Activated CD4-positive, alpha-beta memory T cell treated with anti-CD3 and anti-CD28 coated beads, Interleukin-2, amount 10 ng/mL, durations not matched to agents 7 days and 5 days (primary cell): ENCODE measurements at regions not wholly inside any gene's neighbourhood (a gene's known extent, or its start where the extent isn't known, plus 50 kb on each side); places are given as distances from the start of the nearest gene placed in this dataset.

Experiments used
- CTCF ChIA-PET: fragments of 350-600 bp; sonication (Branson Sonifier 250); formaldehyde crosslinking; loops from one replicate; lab custom pipeline; 2021; ENCODE audit warnings: antibody characterized with exemption, inconsistent platforms; lab: Charles Lee
- POLR2A ChIA-PET: fragments of 350-600 bp; sonication (Branson Sonifier 250); formaldehyde crosslinking; loops from one replicate; lab custom pipeline; 2021; ENCODE audit warnings: antibody characterized with exemption; lab: Charles Lee
- DNase-seq: peaks from one replicate; pipeline ENCODE4 v3.0.0-alpha.2; 2020
- H3K27ac Mint-ChIP-seq: one replicate; pipeline ENCODE4 v1.8.0; 2021; ENCODE audit warnings: mild to moderate bottlenecking, mixed read lengths
- H3K27me3 Mint-ChIP-seq: one replicate; pipeline ENCODE4 v1.8.0; 2021; ENCODE audit warnings: mixed read lengths
- H3K36me3 Mint-ChIP-seq: one replicate; pipeline ENCODE4 v1.8.0; 2021; ENCODE audit warnings: low read depth, mixed read lengths
- H3K4me1 Mint-ChIP-seq: one replicate; pipeline ENCODE4 v1.8.0; 2021; ENCODE audit warnings: mixed read lengths
- H3K4me3 Mint-ChIP-seq: one replicate; pipeline ENCODE4 v1.8.0; 2021; ENCODE audit warnings: mild to moderate bottlenecking, mixed read lengths
- H3K9me3 Mint-ChIP-seq: one replicate; pipeline ENCODE4 v1.8.0; 2021; ENCODE audit warnings: mixed read lengths

DNA sequence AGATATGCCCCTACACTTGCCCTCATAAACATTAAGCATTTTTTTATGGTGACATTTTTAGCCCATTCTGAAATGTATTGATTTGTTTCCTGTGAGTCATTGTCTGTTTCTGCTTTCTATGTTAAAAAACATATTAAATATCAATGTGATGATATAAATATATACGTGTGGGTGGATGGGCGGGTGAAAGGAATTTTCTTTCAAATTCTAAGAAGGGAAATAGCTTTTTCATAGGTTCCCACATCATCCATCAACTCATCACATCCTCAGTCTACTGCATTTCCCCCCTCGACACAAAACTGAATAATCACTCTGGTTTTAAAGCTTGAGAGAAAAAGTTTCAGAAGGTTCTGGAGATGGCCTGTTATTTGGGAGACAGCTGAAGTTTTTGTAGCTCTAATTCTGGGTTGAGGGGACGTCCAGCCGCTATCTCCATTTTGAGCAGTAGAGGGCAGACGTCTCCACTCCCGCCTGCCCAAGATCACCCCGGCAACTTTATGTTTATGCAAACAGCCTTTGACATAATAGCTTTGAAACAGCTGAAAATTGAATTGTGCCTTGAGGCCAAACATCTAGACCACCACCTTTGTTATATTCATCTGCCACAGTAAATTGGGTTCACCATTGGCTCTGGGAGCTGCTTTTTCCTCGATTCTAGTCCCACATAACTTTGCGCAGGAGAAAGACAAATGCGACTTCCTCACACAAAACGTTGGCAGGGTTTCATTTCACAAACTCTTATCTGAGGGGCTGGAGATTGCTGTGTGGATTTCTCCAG is 216.2 kb upstream of the CLINT1 start:
- peaks cover 26% of the 10 kb centered on the region for H3K27me3 Mint-ChIP-seq

GRCh38 chr5:158074597-158074991 is 215.6 kb upstream of the CLINT1 start:
- H3K9me3 Mint-ChIP-seq: no peaks in the 10 kb centered on the region
- peaks cover 25% of the 10 kb centered on the region for H3K27me3 Mint-ChIP-seq
- ChIA-PET CTCF (interaction anchor here (0.6 to 1.8 kb wide), 36 partner anchors 9 to 1057 kb away, joined by 3 to 22 read pairs (median 4); no protein-coding TSS in a partner anchor), POLR2A (no interaction called here)
- H3K36me3 Mint-ChIP-seq: no peaks in the 10 kb centered on the region
- H3K27ac Mint-ChIP-seq: no peak overlapping the region
- H3K4me1 Mint-ChIP-seq: no peaks in the 10 kb centered on the region
- DNase-seq: no peak
- H3K4me3 Mint-ChIP-seq: no peak overlapping the region

More for the DNA sequence above, 216.2 kb upstream of the CLINT1 start:
- ChIA-PET POLR2A (no interaction called here), CTCF (interaction anchor here (0.6 to 1.8 kb wide), 42 partner anchors 9 to 1220 kb away, joined by 3 to 22 read pairs (median 4); no protein-coding TSS in a partner anchor)
- Mint-ChIP-seq H3K27ac (no peak overlapping the region), H3K4me3 (no peak overlapping the region), H3K9me3 (no peaks in the 10 kb centered on the region), H3K36me3 (no peaks in the 10 kb centered on the region), H3K4me1 (no peaks in the 10 kb centered on the region)
- peak; percentile 46 for DNase-seq

DNA sequence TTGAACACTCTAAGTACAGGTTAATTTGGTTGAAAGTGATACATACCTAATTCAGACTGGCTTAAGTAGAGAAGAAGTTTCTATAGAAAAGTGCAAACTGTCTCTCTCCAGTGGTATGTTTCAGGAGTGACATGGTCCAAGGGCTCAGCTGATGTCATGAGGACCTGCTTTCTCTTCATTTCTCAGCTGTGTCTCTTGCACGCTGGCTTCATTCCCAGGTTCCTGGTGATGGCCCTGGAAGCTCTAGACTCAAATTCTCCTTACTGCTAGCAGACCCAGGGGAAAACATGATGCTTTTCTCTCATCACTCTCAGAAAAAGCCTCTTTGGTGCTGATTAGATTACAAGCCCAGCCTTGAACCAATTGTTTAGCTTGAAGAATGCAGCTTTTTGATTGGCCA is 211.9 kb upstream of the CLINT1 start:
- DNase-seq: no peak
- POLR2A ChIA-PET: interaction anchor here (0.9 kb wide), 1 partner anchor 9 kb away, joined by 3 read pairs; no protein-coding TSS in a partner anchor
- CTCF ChIA-PET: no interaction called here
- Mint-ChIP-seq H3K36me3 (no peaks in the 10 kb centered on the region), H3K27me3 (peaks cover 19% of the 10 kb centered on the region), H3K9me3 (no peaks in the 10 kb centered on the region), H3K4me1 (no peaks in the 10 kb centered on the region), H3K27ac (no peak overlapping the region), H3K4me3 (no peak overlapping the region)

GRCh38 chr5:158069838-158070237 is 210.9 kb upstream of the CLINT1 start:
- POLR2A ChIA-PET: no interaction called here
- DNase-seq: no peak
- Mint-ChIP-seq H3K4me1 (no peaks in the 10 kb centered on the region), H3K9me3 (no peaks in the 10 kb centered on the region), H3K36me3 (no peaks in the 10 kb centered on the region), H3K4me3 (no peak overlapping the region), H3K27me3 (peaks cover 17% of the 10 kb centered on the region), H3K27ac (no peak overlapping the region)
- CTCF ChIA-PET: interaction anchor here (0.7 kb wide), 1 partner anchor 266 kb away, joined by 4 read pairs; no protein-coding TSS in a partner anchor

DNA sequence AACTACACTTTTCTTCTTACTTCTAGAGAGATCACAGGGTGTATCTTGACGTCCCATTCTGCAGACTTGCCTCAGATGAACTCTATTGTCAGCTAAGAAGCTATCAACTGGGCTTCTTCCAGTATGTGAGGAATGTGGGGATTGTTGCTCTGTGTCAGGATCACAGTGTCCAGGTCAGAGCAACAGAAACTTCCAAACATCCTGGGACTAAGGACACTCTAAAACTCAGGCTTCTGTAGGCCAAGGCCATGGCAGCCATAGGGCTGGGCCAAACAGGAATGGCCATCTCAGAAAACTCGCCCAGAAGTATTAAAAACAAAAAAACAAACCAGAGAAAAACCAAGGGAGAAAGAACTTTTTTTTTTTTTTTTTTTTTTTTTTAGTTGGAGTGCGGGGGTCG is 210.0 kb upstream of the CLINT1 start:
- no peak for DNase-seq
- Mint-ChIP-seq H3K9me3 (no peaks in the 10 kb centered on the region), H3K4me1 (no peaks in the 10 kb centered on the region), H3K36me3 (no peaks in the 10 kb centered on the region), H3K4me3 (no peak overlapping the region), H3K27ac (no peak overlapping the region), H3K27me3 (peaks cover 17% of the 10 kb centered on the region)
- POLR2A ChIA-PET: no interaction called here
- CTCF ChIA-PET: interaction anchor here (0.7 kb wide), 1 partner anchor 265 kb away, joined by 4 read pairs; no protein-coding TSS in a partner anchor

DNA sequence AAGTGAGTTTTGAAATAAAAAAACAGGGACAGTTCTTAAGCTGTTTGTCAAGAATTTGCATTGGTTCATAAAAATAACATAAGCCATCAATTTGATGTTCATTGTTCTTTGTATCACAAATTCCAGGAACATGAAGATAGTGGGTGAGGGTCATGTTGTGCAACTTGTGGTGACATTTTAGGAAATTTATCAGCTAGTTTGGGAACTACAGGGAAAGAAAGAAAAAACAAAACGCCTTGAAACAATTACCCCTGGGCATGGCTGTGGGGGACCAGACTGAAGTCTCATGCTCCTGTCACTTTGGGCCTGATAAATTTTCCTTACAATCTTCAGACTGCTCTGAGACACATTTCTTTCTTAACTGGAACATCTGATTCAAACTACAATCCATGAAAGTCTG is 207.1 kb upstream of the CLINT1 start:
- H3K4me1 Mint-ChIP-seq: no peaks in the 10 kb centered on the region
- H3K27ac Mint-ChIP-seq: no peak overlapping the region
- H3K27me3 Mint-ChIP-seq: peaks cover 7% of the 10 kb centered on the region
- ChIA-PET CTCF (interaction anchor here (2.3 kb wide), 1 partner anchor 9 kb away, joined by 9 read pairs; no protein-coding TSS in a partner anchor), POLR2A (no interaction called here)
- H3K4me3 Mint-ChIP-seq: no peak overlapping the region
- DNase-seq: no peak
- H3K36me3 Mint-ChIP-seq: no peaks in the 10 kb centered on the region
- H3K9me3 Mint-ChIP-seq: no peaks in the 10 kb centered on the region

GRCh38 chr5:158064334-158065123 is 205.6 kb upstream of the CLINT1 start:
- ChIA-PET POLR2A (no interaction called here), CTCF (interaction anchor here (2.3 kb wide), 1 partner anchor 11 kb away, joined by 9 read pairs; no protein-coding TSS in a partner anchor)
- Mint-ChIP-seq H3K4me3 (no peak overlapping the region), H3K27ac (no peak overlapping the region), H3K27me3 (peaks cover 10% of the 10 kb centered on the region), H3K36me3 (no peaks in the 10 kb centered on the region), H3K4me1 (no peaks in the 10 kb centered on the region), H3K9me3 (no peaks in the 10 kb centered on the region)
- no peak for DNase-seq

DNA sequence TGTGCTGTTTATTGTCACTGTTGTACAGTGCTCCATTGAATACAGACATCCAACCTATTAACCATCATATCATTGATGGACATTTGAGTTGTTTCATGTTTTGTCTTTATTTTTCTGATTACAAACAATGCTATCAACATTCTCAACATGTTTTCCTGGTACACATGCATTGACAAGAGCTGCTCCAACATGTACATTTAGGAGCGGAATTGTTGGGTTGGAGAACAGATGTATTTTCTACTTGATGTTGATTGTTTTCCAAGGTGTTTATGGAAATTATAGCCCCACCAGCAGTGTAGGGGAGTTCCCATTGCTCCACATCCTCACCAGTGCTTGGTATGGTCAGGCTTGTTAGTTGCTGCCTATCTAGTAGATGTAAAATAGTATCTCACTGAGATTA is 204.1 kb upstream of the CLINT1 start:
- no peak for DNase-seq
- Mint-ChIP-seq H3K4me3 (no peak overlapping the region), H3K27ac (no peak overlapping the region), H3K36me3 (no peaks in the 10 kb centered on the region), H3K4me1 (no peaks in the 10 kb centered on the region), H3K27me3 (peaks cover 14% of the 10 kb centered on the region), H3K9me3 (no peaks in the 10 kb centered on the region)
- POLR2A ChIA-PET: no interaction called here
- CTCF ChIA-PET: interaction anchor here (0.5 to 2.6 kb wide), 2 partner anchors 12 to 73 kb away, joined by 3 to 14 read pairs; no protein-coding TSS in a partner anchor

- POLR2A ChIA-PET: interaction anchor here (1.5 kb wide), 1 partner anchor 10 kb away, joined by 3 read pairs; no protein-coding TSS in a partner anchor
- no peaks in the 10 kb centered on the region for H3K36me3 Mint-ChIP-seq
- H3K4me3 Mint-ChIP-seq: no peak overlapping the region
- no peaks in the 10 kb centered on the region for H3K9me3 Mint-ChIP-seq
- no peak overlapping the region for H3K27ac Mint-ChIP-seq
- peaks cover 14% of the 10 kb centered on the region for H3K27me3 Mint-ChIP-seq
- H3K4me1 Mint-ChIP-seq: no peaks in the 10 kb centered on the region
- CTCF ChIA-PET: interaction anchor here (2.6 kb wide), 1 partner anchor 14 kb away, joined by 14 read pairs; no protein-coding TSS in a partner anchor
- no peak for DNase-seq
These were observed 202.5 kb upstream of the CLINT1 start for GRCh38 chr5:158061451-158061850.

DNA sequence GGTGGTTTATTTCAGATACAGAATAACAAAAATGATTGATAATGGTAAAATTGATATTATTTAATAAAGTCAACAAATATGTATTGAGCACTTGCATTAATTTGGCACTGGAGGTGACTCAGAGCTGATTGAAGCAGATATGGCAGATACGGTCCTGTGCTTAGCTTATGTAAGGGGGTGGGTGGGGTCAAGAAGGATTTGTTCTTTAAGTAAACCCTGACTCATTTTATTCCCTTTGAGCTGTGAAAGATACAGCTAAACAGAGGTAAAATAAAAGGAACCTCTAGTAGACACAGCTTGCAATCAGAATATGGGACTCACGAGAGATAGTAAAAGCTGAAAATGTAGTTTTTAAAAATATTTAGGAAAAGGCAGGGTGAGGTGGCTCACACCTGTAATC is 201.3 kb upstream of the CLINT1 start:
- DNase-seq: no peak
- ChIA-PET CTCF (interaction anchor here (1.2 kb wide), 1 partner anchor 15 kb away, joined by 3 read pairs; no protein-coding TSS in a partner anchor), POLR2A (no interaction called here)
- Mint-ChIP-seq H3K36me3 (no peaks in the 10 kb centered on the region), H3K27ac (no peak overlapping the region), H3K9me3 (no peaks in the 10 kb centered on the region), H3K4me3 (no peak overlapping the region), H3K27me3 (peaks cover 18% of the 10 kb centered on the region), H3K4me1 (no peaks in the 10 kb centered on the region)

DNA sequence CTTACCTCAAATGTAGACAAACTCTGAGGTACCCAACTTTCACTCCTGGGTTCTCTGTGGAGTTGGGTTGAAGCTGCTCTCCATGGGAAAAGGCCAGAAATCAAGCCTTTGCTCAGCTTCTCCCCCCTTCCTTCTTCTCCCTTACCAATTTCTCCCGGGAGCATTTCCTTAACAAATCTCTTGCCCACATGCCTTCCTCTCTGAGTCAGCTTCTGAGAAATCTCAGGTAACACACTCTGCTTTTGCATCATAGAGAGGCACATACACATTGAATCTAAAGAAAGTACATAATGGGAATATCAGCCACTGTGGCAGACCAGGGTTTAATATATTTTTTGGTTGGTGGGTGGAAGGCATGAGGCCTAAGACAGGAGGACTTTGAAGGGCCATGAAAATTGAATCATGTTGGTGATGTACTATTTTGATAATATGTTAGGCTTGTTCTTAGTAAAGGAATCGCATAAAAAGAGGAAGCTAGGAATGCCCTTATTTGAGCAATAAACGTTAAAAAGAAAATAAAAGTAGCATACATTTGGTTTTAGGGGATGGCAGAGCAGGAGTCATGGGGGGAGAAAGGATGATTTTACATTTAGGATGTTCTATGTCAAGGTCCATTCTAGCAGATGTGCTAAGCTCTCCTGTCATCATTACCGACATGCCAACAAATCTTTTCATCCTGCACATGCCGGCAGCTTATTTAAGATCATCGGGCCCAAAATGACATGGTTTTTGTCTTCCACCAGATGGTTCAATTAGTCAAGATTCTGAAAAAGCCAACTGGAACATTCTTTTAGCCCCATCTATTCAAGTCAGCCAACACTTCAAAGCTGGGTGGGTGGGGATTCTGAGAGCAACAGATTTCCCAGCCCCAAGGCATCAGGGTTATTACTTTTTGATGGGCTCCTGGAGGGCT is 199.5 kb upstream of the CLINT1 start:
- no peak for DNase-seq
- H3K27ac Mint-ChIP-seq: no peak overlapping the region
- ChIA-PET POLR2A (no interaction called here), CTCF (interaction anchor here (0.7 to 1.0 kb wide), 2 partner anchors 17 kb away, joined by 3 read pairs; no protein-coding TSS in a partner anchor)
- H3K9me3 Mint-ChIP-seq: no peaks in the 10 kb centered on the region
- peaks cover 28% of the 10 kb centered on the region for H3K27me3 Mint-ChIP-seq
- H3K36me3 Mint-ChIP-seq: no peaks in the 10 kb centered on the region
- no peaks in the 10 kb centered on the region for H3K4me1 Mint-ChIP-seq
- H3K4me3 Mint-ChIP-seq: no peak overlapping the region

DNA sequence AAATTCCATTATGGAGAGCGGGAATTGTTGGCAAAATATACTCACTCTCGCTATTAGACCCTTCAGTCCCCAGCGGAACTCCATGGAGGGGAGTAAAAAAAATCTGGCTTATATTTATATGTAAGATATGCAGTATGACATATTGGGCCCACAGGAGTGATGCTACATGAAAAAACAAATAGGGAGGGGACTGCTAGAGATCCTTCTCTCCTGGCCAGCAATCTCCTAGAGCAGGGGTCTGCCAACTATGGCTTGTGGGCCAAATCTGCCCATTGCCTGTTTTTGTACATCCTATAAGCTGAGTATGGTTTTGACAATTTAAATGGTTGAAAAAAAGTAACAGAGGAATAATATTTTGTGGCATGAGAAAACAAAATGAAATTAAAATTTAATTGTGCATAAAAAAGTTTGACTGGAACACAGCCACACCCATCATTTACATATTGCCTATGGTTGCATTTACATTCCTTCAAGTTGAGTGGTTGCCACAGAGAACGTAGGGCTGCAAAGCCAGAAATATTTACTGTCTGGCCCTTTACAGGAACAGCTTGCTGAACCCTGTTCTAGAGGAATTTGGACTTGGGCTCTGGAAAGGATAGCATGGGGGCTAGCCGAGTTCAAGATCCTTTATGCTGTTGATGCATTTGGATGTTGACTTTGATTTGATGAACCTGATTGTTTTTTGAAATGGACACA is 197.3 kb upstream of the CLINT1 start:
- ChIA-PET POLR2A (no interaction called here), CTCF (no interaction called here)
- Mint-ChIP-seq H3K27me3 (peaks cover 25% of the 10 kb centered on the region), H3K4me3 (no peak overlapping the region), H3K36me3 (no peaks in the 10 kb centered on the region), H3K4me1 (no peaks in the 10 kb centered on the region), H3K27ac (no peak overlapping the region), H3K9me3 (no peaks in the 10 kb centered on the region)
- no peak for DNase-seq
